NCI-H748 (cell line): ENCODE measurements at regions not wholly inside any gene's neighbourhood (a gene's known extent, or its start where the extent isn't known, plus 50 kb on each side); places are given as distances from the start of the nearest gene placed in this dataset.

Experiments
- DNase-seq: peaks from one replicate; lab custom pipeline; 2025; ENCODE audit not compliant: unreplicated experiment; lab: John Stamatoyannopoulos, UW

GRCh38 chr16:52805559-52806168, 247.0 kb downstream of the CHD9NB start:
- no peak for DNase-seq

GRCh38 chr16:52800432-52800831, 252.3 kb downstream of the CHD9NB start:
- no peak for DNase-seq

- DNase-seq = no peak
Measured at GRCh38 chr16:52799149-52799548, 252.2 kb upstream of the TOX3 start.

DNA sequence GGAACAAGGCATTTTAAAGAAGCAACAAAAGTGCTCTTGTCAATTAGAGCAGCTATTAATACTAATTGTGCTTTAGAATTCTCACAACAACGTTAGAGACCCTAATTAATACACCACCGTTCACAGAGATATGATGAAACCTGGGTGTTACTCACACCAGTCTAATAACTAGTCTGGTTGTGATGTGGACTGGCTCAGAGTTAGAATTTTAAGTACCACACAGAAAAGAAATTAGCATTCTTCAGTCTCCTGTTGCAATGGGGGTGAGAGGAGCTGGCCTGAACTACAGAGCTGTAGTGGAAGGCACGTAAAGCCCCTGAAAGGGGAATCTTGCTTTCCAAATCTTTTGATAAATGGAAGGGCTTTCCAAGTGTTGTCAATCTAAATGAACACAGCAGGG, 240.8 kb upstream of the TOX3 start:
- DNase-seq = peak; percentile 20

GRCh38 chr16:52786091-52786490, 239.1 kb upstream of the TOX3 start:
- DNase-seq = no peak

- no peak for DNase-seq
Measured at GRCh38 chr16:52785653-52786052, 238.7 kb upstream of the TOX3 start.

- no peak for DNase-seq
Measured at GRCh38 chr16:52783616-52784015, 236.7 kb upstream of the TOX3 start.

DNA sequence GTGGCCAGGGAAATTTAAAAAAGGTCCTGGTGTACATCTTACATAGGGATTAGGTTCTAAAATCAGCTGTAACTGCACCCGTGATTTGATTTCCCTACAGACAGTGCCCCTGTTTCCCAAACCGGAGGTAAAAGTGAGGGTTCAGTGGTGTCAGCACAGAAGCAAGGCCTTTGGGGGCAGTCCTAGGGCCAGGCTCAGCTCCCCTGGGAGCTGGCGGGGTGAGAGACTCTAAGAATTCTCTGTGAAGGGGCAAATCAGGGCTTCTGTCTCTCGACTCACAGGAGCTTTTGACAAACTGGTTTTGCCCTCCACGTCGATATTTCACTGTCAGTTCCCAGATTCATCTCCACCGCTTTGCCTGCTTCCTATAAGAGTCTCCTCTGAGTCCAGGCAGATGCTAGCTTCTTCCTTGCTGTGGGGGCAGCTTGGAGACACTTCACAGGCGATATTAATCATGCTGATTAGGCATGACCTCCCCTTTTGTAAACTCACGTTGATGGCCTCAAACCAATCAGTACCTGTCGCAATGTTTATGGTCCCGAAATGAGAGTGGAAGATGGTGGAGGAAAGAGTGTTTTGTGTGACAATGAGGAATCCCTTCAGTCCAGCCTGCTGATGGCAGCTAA, 234.2 kb upstream of the TOX3 start:
- DNase-seq = no peak

DNA sequence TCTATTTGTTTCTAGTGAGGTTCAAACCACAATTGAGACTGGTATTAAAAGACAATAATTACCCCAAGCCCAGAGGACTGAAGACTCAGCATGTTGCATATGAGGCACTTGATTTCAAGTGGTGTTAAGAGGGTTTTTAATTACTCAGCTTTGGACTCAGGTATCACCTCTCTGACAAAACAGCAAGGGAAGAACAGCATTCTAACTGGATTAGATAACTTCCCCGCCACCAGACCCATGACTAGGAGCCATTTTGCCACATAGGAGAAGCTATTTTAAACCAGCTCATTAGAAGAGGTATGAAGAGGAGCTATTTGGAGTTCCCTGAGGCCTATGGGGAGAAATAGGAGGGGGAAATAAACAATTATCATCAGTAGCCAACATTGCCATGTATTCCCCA, 226.1 kb upstream of the TOX3 start:
- DNase-seq = peak; percentile 86

DNA sequence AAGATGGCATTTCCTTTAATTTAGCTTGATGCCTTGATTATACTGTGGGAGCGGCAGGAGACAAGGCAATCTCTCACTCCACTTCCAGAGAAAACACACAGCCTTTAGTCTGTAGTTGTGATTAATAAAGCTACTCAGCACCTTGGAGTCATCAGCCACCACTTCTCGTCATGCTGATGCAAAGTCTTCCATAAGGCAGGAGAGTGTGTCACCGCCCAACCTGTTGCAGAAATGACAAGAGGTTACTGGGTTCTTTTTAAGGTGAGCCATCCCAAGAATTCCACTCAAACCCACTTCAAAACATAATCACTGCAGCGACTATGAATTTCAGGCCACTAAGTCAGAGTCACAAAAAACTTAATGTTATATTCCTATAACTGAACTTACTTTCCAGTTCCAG, 223.9 kb upstream of the TOX3 start:
- DNase-seq = peak; percentile 47

DNA sequence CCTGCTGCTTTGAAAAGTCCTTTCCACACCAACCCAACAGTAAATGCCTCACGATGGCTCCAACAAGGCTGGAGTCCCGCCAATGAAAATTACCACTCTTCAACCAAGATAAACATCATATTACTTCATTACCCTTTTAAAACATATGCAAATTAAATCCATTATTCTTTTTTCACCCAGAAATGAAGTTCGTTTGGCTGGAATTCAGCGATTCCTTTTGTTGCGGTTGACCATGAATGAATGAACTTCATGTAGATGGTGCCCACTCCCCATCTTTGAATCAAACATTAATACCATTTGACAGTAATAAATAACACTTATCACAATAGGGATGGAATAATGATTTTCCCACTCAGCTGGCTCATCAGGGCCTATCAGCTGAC, 211.5 kb upstream of the TOX3 start:
- no peak for DNase-seq

DNA sequence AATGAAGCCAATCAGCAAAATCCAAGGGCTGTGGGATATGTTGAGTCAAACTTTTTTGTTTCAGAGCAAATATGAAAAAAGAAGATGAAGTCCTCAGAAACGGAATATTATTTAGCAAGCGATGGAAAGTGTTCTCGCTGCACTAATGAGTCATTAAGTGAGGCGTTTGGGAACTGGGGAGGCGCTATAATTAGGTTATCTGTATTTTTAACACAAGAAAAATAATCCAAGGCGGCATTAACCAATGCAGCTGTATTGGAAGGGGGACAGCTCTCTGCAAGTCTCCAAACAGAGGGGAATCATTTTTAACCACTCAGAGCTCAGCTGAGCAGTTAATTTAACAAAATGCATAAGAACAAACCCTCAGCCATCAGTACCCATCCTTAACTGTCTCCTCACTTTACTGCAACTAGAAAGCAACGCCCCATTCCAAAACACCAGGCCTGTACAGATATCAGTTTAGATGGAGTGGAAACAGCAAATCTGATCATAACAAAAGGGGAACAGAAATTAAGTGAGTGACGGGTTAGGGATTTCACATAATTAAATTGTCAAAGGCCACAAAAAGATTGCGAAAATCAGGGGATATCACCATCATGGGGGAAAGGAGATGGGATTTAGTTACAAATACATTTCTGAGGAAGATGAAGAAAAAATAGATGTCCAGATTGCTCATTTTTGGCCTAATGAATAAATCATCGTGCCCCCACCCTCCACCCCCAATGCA, 211.0 kb upstream of the TOX3 start:
- no peak for DNase-seq

DNA sequence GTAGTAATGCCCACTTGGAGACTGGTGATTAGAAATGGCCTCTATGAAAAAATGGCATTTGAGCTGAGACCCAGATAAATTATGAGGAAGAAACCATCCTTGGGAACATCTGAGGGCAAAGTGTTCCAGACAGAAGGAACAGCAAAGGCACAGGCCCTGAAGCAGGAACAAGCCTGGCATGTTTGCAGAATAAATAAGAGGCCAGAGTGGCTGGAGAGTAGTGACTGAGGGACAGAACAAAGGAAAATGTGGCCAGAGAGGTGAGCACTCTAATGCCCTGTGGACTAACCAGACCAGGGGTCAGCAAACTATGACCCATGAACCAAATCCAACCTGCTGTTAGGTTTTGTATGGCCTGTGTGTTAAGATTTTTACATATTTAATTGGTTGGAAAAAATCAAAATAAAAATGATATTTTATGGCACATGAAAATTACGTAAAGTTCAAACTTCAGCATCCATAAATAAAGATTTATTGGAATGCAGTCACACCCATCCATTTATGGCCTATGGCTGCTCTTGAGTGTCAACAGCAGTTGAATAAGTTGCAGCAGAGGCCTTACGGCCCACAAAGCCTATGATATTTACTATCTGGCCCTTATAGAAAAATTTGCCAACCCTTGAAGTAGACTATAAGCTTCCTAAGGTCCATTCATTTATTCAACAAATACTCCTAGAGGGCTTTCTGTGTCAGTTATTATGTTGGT, 210.0 kb upstream of the TOX3 start:
- no peak for DNase-seq

DNA sequence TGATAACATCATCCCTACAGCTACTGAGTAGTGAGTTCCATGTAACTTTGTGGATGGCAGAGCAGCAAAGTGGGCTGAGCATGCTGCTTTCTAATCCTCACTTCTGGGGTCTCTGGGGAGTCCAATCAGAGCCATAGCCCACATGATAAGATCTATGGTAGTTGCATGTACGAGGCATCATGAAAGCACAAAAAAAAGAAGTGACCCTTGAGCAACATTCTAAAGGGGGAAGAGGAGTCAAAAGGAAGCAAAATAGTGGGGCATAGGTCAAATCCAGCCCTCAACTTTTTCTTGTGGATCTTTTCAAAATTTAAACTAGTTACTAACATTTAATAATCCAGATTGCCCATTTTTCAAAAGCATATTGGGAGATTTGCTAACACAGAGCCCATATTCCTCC, 208.5 kb upstream of the TOX3 start:
- DNase-seq = no peak

DNA sequence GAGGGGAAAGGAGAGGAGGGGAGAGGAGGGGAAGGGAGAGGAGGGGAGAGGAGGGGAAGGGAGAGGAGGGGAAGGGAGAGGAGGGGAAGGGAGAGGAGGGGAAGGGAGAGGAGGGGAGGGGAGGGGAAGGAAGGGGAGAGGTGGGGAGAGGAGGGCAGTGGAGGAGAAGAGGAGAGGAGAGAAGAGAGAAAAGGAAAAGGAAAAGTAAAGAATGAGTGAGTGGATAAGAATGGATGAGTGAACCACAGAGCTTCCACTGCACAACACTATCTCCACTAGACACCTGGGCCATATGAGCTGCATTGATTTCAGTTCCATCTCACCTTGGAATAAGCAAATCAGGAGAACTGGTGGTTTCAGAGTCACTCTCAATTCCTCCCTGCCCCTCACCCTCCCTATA, 204.1 kb upstream of the TOX3 start:
- DNase-seq = no peak

DNA sequence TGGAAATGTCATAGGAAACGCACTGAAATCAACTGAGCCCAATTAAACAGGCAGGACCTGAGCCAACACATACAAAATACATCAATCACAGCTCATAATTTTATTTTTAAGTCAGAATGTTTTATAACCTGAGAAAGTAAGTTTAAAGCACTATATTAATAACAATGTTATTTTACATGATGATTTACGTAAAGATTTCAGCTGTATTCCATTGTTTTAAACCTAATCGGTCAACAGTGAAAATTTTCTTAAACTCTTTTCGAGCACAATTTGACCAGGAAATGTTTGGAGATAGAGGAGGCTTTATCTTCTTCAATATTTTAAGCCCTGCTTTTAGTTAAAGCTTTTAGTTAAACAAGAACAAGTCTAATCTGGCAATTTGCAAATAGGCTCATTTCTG, 201.8 kb upstream of the TOX3 start:
- no peak for DNase-seq

- DNase-seq = no peak
Measured at GRCh38 chr16:52747088-52747595, 200.2 kb upstream of the TOX3 start.

- DNase-seq = no peak
Measured at GRCh38 chr16:52743707-52744106, 196.8 kb upstream of the TOX3 start.

- no peak for DNase-seq
Measured at GRCh38 chr16:52742608-52743170, 195.7 kb upstream of the TOX3 start.

- no peak for DNase-seq
Measured at GRCh38 chr16:52742052-52742451, 195.1 kb upstream of the TOX3 start.

DNA sequence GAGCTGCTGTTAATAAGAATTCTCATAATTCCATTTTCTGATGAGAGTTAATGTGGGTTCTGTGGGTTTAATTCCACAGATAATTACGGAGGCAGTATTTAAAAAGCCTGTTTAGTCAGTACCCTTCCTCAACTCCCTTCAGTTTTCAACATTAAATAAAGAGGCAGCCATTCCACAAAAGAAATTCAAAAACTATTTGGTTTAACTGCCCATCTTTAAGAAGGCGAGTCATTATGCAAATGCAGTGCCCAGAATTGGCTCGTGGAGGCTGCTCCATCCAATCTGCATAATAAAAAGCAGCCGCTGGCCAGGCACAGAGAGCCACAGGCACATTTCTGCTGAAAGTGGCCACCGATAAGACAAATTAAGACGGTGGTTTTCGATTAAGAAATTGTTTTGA, 194.4 kb upstream of the TOX3 start:
- no peak for DNase-seq
